ENCODE measurements at regions not wholly inside any gene's neighbourhood (a gene's known extent, or its start where the extent isn't known, plus 50 kb on each side); places are given as distances from the start of the nearest gene placed in this dataset.
"Not testable (repeated sequence)": the region's sequence is repeated elsewhere in the genome, so short reads cannot be mapped to it uniquely, and the experiment has no call there.

- DNase-seq (ENCODE audit: extremely low read depth, low read depth, low spot score) = no peak
Measured at GRCh38 chr2:240238786-240239185, 98.3 kb upstream of the OTOS start.

DNA sequence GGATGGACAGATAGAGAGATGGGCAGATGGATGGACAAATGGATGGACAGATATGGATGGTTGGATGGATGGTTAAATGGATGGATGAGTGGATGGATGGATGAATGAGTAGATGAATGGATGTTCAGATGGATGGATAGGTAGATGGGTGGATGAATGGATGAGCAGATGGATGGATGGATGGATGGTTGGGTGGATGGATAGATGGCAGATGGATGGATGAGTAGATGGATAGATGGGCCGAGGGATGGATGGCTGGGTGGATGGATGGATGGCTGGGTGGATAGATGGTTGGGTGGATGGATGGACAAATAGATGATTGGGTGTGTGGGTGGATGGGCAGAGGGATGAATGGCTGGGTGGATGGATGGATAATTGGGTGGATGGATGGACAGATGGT is 98.9 kb upstream of the OTOS start:
- DNase-seq (ENCODE audit: extremely low read depth, low read depth, low spot score) = no peak

- DNase-seq (ENCODE audit: extremely low read depth, low read depth, low spot score) = no peak
Measured at GRCh38 chr2:240240017-240240734, 99.7 kb upstream of the OTOS start.

GRCh38 chr2:240240781-240241180 is 100.3 kb upstream of the OTOS start:
- DNase-seq (ENCODE audit: extremely low read depth, low read depth, low spot score) = no peak

DNA sequence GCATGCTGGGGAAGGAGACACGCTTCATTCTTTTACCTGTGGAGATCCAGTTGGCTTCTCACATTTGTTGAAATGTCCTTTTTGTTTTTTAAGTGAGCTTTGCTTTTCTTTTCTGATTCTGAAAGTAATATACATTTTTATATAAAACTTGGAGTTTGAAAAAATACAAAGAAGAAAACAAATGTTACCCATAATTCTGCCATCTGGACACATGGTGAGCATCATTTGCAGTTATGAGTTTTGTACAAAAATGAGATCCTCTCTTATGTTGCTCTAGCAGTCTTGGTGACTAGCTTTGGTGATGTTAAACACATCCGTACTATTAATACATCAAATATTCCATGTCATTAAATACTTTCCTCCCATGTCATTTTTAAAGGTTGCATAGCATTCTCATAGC is 101.1 kb upstream of the OTOS start:
- no peak for DNase-seq (ENCODE audit: extremely low read depth, low read depth, low spot score)

GRCh38 chr2:240243049-240243448 is 102.6 kb upstream of the OTOS start:
- not testable (repeated sequence) for DNase-seq (ENCODE audit: extremely low read depth, low read depth, low spot score)

DNA sequence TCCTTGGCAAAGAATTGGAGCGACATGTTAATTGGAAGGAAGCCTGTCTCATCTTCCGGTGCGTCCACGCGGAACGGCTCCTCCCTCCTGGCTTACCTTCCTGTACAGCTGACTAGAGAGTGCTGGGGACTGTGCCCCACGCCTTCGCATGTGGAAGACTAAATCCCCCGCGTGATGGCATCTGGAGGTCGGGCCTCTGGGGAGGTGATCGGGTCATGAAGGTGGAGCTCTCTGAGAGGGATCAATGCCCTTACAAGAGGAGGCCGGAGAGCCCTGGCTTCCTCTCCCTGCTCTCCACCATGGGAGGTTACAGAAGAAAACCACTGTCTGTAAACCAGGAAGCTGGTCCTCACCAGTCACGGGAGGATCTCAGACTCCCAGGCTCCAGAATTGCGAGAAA is 104.1 kb upstream of the OTOS start:
- DNase-seq (ENCODE audit: extremely low read depth, low read depth, low spot score) = no peak

DNA sequence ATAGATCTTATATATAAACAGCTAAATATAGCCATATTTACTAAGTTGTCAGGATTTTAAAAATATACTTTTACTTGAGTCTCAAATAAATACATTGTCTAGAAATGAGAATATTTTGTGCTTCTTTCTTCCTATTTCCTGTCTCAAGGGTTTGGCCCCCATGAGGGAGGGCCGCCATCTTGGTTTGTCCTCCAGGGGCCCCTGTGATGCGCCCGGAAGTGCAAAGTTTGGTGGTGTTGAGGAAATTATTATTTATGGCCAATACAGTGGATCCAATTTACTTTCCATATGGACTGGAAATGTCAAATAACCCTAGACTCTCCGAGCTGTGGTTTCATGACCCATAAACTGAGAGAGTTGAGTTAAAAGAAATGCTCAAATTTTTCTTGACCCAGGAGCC is 104.7 kb upstream of the OTOS start:
- DNase-seq (ENCODE audit: extremely low read depth, low read depth, low spot score) = no peak

DNA sequence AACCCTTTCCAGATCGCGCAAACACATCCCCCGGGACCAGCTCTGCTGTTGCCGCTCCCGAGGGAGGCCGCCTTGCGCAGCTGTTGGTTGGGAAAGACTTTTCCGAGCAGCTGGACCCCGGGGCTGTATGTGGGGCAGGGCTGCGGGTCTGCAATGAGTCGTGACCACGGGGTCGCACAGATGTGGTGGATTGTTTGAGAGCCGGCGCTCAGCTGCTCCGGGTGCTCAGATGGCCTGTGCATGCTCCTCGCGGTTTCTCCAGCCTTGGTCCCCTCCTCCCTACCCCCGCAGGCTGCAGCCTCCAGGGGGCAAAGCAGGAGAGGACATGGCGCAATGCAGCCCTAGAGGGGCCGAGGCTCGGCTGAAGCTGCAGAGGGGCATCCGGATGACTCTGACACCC is 105.2 kb upstream of the OTOS start:
- DNase-seq (ENCODE audit: extremely low read depth, low read depth, low spot score) = no peak

- DNase-seq (ENCODE audit: extremely low read depth, low read depth, low spot score) = no peak
Measured at GRCh38 chr2:240246173-240246820, 105.8 kb upstream of the OTOS start.

DNA sequence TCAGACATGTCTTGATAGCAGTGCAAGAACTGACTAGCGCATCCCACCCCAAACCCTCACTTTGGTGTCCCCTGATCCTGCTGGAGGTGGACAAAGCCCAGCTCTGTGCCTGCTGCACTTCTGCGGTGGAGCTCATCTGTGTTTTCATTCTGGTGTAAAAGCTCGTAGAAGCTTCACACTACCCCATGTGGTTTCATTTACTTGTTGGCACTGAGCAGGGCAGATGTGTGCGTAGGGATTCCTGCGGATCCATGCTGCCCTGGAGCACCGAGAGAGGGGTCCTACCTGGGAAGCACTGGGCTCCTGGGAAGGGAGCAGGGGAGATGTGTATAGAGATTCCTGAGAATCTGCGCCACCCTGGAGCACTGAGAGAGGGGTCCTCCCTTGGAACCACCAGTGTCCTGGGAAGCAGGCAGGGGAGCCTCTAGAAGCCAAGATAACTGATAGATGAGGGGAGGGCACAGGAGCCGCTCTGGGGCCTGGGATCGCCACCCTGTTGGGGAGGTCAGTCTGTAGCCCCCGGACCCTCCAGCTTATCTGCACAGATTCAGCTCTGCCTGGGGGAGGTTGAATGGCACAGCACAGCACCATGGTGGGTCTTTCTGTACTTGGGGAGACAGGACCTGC is 106.9 kb upstream of the OTOS start:
- DNase-seq (ENCODE audit: extremely low read depth, low read depth, low spot score) = no peak

DNA sequence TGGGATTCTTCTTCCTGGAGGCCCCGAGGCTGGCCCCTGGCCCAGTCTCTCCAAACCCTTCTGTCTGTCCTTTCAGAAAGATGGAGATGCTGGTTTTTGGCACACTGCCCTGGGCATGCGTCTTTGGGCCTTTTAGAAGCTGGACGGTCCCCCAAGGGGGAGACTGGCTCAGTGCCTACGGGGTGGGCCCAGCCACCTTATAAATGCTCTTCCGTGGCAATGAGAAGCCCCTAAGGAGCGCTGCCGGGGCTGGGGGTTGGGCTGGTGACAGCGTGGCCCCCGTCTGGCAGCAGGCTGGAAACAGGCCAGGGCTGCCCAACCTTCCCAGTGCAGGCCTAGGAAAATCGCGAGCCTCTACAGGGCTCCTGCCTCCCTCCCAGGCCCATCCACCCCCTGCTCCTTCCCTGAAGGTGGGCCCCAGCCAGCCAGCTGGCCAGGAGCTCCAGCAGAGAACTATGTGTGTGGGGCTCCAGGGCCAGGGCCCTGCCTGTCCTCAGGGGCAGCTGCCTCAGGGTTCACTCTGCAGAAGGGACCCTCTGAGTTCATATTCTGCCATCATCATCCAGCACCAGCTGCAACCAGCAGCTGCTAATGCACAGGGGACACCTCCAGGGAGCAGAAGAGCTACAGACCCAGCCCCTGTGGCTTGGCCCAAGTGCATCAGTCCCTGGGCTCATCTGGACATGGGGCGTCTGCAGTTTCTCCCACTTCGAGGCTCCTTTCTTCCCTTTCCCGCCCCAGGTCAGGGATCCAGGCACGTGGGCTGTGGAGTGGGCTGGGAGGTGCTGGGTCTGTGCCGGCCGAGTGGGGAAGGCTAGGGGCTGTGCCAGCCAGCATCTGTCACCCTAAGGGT is 107.6 kb upstream of the OTOS start:
- no peak for DNase-seq (ENCODE audit: extremely low read depth, low read depth, low spot score)

- no peak for DNase-seq (ENCODE audit: extremely low read depth, low read depth, low spot score)
Measured at GRCh38 chr2:240248721-240249422, 108.4 kb upstream of the OTOS start.

GRCh38 chr2:240249423-240250149 is 109.1 kb upstream of the OTOS start:
- DNase-seq (ENCODE audit: extremely low read depth, low read depth, low spot score) = no peak

- no peak for DNase-seq (ENCODE audit: extremely low read depth, low read depth, low spot score)
Measured at GRCh38 chr2:240250150-240250984, 109.9 kb upstream of the OTOS start.

GRCh38 chr2:240250985-240251847 is 110.8 kb upstream of the OTOS start:
- no peak for DNase-seq (ENCODE audit: extremely low read depth, low read depth, low spot score)

- no peak for DNase-seq (ENCODE audit: extremely low read depth, low read depth, low spot score)
Measured at GRCh38 chr2:240251848-240252190, 111.4 kb upstream of the OTOS start.

DNA sequence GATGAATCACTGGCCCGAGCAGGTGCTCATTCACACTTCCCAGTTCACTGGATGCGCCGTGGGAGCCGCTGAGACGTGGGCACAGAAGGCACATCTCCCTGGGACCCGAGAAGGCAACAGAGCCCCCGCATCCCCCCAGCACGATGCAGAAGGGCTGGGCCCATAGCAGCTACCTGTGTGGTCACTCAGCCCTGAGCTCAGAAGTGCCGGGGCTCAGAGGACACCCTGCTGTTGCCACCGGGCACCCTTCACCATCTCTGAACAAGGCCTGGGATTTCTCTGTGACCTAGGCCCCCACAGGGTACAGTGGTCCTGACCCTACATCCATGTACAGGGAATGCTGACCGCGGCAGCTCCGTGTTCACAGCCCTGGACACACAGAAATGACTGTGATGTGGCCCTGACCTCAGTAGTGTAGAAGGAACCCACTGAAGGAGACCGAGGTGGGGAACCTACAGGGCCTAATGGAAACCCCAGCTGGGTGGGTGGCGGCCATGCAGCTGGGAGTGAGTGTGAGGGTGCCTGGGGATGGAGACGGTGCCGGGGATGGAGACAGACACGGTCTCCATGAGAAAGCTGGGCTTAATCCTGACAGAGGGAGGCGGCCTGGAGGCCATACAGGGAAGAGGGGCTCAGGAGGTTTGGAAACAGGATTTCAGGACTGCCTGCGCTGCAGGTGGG is 111.9 kb upstream of the OTOS start:
- DNase-seq (ENCODE audit: extremely low read depth, low read depth, low spot score) = no peak
